K562 (cell line): ENCODE measurements at regions not wholly inside any gene's neighbourhood (a gene's known extent, or its start where the extent isn't known, plus 50 kb on each side); places are given as distances from the start of the nearest gene placed in this dataset.

Experiments used
- ATAC-seq: fragments of 200-7000 bp; cut with Tn5 transposase; 3 replicates; pipeline ENCODE4 v1.9.1; 2020; ENCODE audit warnings: moderate library complexity
- BruUV-seq: library from RNA; stranded (reverse); fragments of 400-500 nt; replicated peaks from 2 replicates; lab custom pipeline; 2021; lab: Mats Ljungman, UMichigan
- CTCF ChIA-PET: fragments of 300-600 bp; formaldehyde crosslinking; extraction: SDS; loops from one replicate; lab custom pipeline; 2021; ENCODE audit warnings: low intra/inter-chr PET ratio; lab: Yijun Ruan, JAX
- POLR2A ChIA-PET: fragments of 300-600, 350-650 bp; sonication (Branson Sonifier 250); formaldehyde crosslinking; extraction: SDS; loops from one replicate; lab custom pipeline; 2021; ENCODE audit warnings: antibody characterized with exemption, inconsistent platforms; lab: Yijun Ruan, JAX
- DNase-seq, 4 experiments: peaks; one replicate each; pipeline versions ENCODE4 v3.0.0 to v3.0.0-alpha.2; 2011 to 2018; ENCODE audit warnings: low spot score in 3 of 4, mixed read lengths in 3 of 4; ENCODE audit errors: extremely low read depth in 1 of 4
- FAIRE-seq: peaks from 2 replicates; lab custom pipeline; 2011; peaks lifted over from hg19 to GRCh38; lab: Jason Lieb, UNC
- H2AFZ ChIP-seq: 2 replicates; pipeline ENCODE4 v1.6.0; 2011; ENCODE audit warnings: low read depth, low read length, control low read depth, inconsistent platforms
- H3K27ac ChIP-seq: fragments of 200-600 bp; 3 replicates; pipeline ENCODE4 v1.8.0; 2011; ENCODE audit warnings: low read depth, mild to moderate bottlenecking, control low read depth, inconsistent platforms, low read length, moderate library complexity, mixed read lengths; ENCODE audit errors: extremely low read depth
- H3K27me3 ChIP-seq, 2 experiments: fragments of 300-600 bp in 1 of 2; 2 replicates in 1 of 2; 3 replicates in 1 of 2; pipeline versions ENCODE4 v1.6.0 to v1.8.0; 2011; ENCODE audit warnings: inconsistent platforms in 2 of 2, low read length in 2 of 2, mild to moderate bottlenecking in 1 of 2, mixed read lengths in 1 of 2, moderate library complexity in 1 of 2; ENCODE audit not compliant: control insufficient read depth in 2 of 2, insufficient read depth in 2 of 2
- H3K36me3 ChIP-seq: fragments of 300-600 bp; 3 replicates; pipeline ENCODE4 v1.8.0; 2011; ENCODE audit warnings: mild to moderate bottlenecking, low read length, inconsistent platforms; ENCODE audit not compliant: control insufficient read depth, insufficient read depth
- H3K4me1 ChIP-seq, 2 experiments: fragments of 200-600 bp in 1 of 2; replicated peaks in 1 of 2; 2 replicates in 1 of 2; 3 replicates in 1 of 2; pipeline versions ENCODE4 v1.5.1 to v1.8.0; 2011; ENCODE audit warnings: inconsistent platforms in 2 of 2, low read length in 2 of 2, mild to moderate bottlenecking in 1 of 2, mixed read lengths in 1 of 2, moderate library complexity in 1 of 2; ENCODE audit not compliant: control insufficient read depth in 2 of 2, insufficient read depth in 2 of 2
- H3K4me2 ChIP-seq: 2 replicates; pipeline ENCODE4 v1.6.1; 2011; ENCODE audit warnings: low read length, control low read depth, inconsistent platforms, mixed read lengths; ENCODE audit not compliant: insufficient read depth
- H3K4me3 ChIP-seq: fragments of 200-600 bp; sonication (generic), shearing (Covaris generic); 2 replicates; pipeline ENCODE4 v1.5.1; 2016; ENCODE audit warnings: control low read depth, inconsistent platforms
- H3K79me2 ChIP-seq: fragments of 200-600 bp; 3 replicates; pipeline ENCODE4 v1.8.0; 2011; ENCODE audit warnings: low read length, inconsistent platforms; ENCODE audit not compliant: control insufficient read depth, insufficient read depth
- H3K9ac ChIP-seq, 2 experiments: 2 replicates each; pipeline versions ENCODE4 v1.6.0 to v1.6.1; 2011; ENCODE audit warnings: low read depth in 2 of 2, low read length in 2 of 2, control low read depth in 1 of 2, inconsistent platforms in 1 of 2, mild to moderate bottlenecking in 1 of 2, mixed read lengths in 1 of 2; ENCODE audit not compliant: insufficient read depth in 1 of 2
- H3K9me1 ChIP-seq: one replicate; pipeline ENCODE4 v1.6.0; 2011; ENCODE audit warnings: inconsistent platforms, mild to moderate bottlenecking, low read length, moderate library complexity; ENCODE audit not compliant: control insufficient read depth, insufficient read depth
- H3K9me3 ChIP-seq: replicated peaks from 2 replicates; pipeline ENCODE4 v1.5.1; 2011; ENCODE audit warnings: low read depth, low read length, inconsistent platforms; ENCODE audit not compliant: control insufficient read depth, insufficient read depth
- H4K20me1 ChIP-seq: replicated peaks from 2 replicates; pipeline ENCODE4 v1.6.1; 2011; ENCODE audit warnings: low read length, inconsistent platforms, mixed read lengths; ENCODE audit not compliant: control insufficient read depth, insufficient read depth
- FIP1L1 ChIP-seq: fragments of 200-400 bp; formaldehyde crosslinking; IDR thresholded peaks from 2 replicates; pipeline ENCODE4 v1.6.1; 2018; ENCODE audit warnings: mild to moderate bottlenecking, low read depth, low read length; ENCODE audit not compliant: poor library complexity, severe bottlenecking
- HMG20A ChIP-seq: fragments of 450-650 bp; formaldehyde crosslinking; conservative IDR thresholded peaks from 2 replicates; pipeline ENCODE4 v1.4.0; 2020; ENCODE audit warnings: mild to moderate bottlenecking, mixed read lengths
- MTA3 ChIP-seq: fragments of 450-650 bp; formaldehyde crosslinking; IDR thresholded peaks from 2 replicates; pipeline ENCODE4 v1.6.1; 2017; ENCODE audit warnings: mild to moderate bottlenecking, borderline replicate concordance
- NFXL1 ChIP-seq: fragments of 450-650 bp; formaldehyde crosslinking; IDR thresholded peaks from 2 replicates; pipeline ENCODE4 v1.4.0; 2021; ENCODE audit warnings: mild to moderate bottlenecking
- OTX1 ChIP-seq: fragments of 450-650 bp; formaldehyde crosslinking; IDR thresholded peaks from 2 replicates; pipeline ENCODE4 v1.4.0; 2022; ENCODE audit warnings: mild to moderate bottlenecking
- PHF8 ChIP-seq: fragments of 200-600 bp; sonication (generic); IDR thresholded peaks from 2 replicates; pipeline ENCODE4 v1.6.1; 2012; ENCODE audit warnings: mixed run types, mild to moderate bottlenecking, inconsistent platforms, low read length, moderate library complexity, borderline replicate concordance
- POLR2A ChIP-seq: fragments of 450-650 bp; conservative IDR thresholded peaks from 2 replicates; pipeline ENCODE4 v1.6.1; 2016
- SAFB ChIP-seq: fragments of 200-400 bp; formaldehyde crosslinking; IDR thresholded peaks from 2 replicates; pipeline ENCODE4 v1.6.1; 2017; ENCODE audit warnings: low read depth, low read length, borderline replicate concordance
- SP1 ChIP-seq: sonication (generic); formaldehyde crosslinking; IDR thresholded peaks from 2 replicates; pipeline ENCODE4 v1.8.1; 2022; ENCODE audit warnings: mild to moderate bottlenecking, missing genetic modification reagents
- ZNF263 ChIP-seq: sonication (generic); formaldehyde crosslinking; IDR thresholded peaks from 2 replicates; pipeline ENCODE4 v1.8.0; 2022; ENCODE audit warnings: mild to moderate bottlenecking, missing genetic modification reagents, borderline replicate concordance
- WGBS: fragments of 100-300 bp; shearing (Covaris generic); methylation state at CpG from one replicate; pipeline ENCODE4 v1.1.6; 2016; ENCODE audit warnings: low coverage, mixed read lengths; ENCODE audit not compliant: insufficient coverage; ENCODE audit errors: missing lambda C conversion rate; 5-methylcytosine and 5-hydroxymethylcytosine counted together
- in situ Hi-C: fragments of 300-500 bp; cut with MboI; formaldehyde crosslinking; loops from 4 replicates; pipeline ENCODE4 v1.15.0; 2018; ENCODE audit warnings: inconsistent platforms, mixed read lengths
- intact Hi-C: fragments of 100-400 bp; cut with micrococcal nuclease; formaldehyde crosslinking; loops from 2 replicates; pipeline ENCODE4 v1.14.2; 2022
- TF ChIP-seq, protein P1 (sequence below): sonication (generic); formaldehyde crosslinking; IDR thresholded peaks from 2 replicates; pipeline ENCODE4 v1.8.1; 2023; ENCODE audit warnings: mild to moderate bottlenecking, missing genetic modification reagents
- TF ChIP-seq, protein P2 (sequence below), 2 experiments: IDR thresholded peaks; 2 replicates each; pipeline ENCODE4 v1.6.1; 2012; ENCODE audit warnings: improper control_type of control experiment in 2 of 2, low read depth in 2 of 2, low read length in 2 of 2, borderline replicate concordance in 1 of 2

GRCh38 chr5:167767795-167768194, 523.6 kb upstream of the WWC1 start:
- no peak for ATAC-seq
- Histone ChIP-seq H3K4me2 (no peak overlapping the region), H3K9ac (no peak overlapping the region), H4K20me1 (no peaks in the 10 kb centered on the region), H3K27ac (no peak overlapping the region), H2AFZ (no peak overlapping the region), H3K27me3 (no peaks in the 10 kb centered on the region), H3K4me3 (no peak overlapping the region), H3K9me3 (no peaks in the 10 kb centered on the region), H3K9me1 (no peaks in the 10 kb centered on the region), H3K4me1 (no peaks in the 10 kb centered on the region), H3K79me2 (no peaks in the 10 kb centered on the region), H3K36me3 (no peaks in the 10 kb centered on the region)
- ChIA-PET POLR2A (no interaction called here), CTCF (no interaction called here)
- in situ Hi-C loops (no loop called here), intact Hi-C loops (no loop called here)
- FAIRE-seq = no peak
- BruUV-seq = no TSS peak
- no peak for DNase-seq
- 5% methylated on average over 4 of the region's 4 CpGs for WGBS
- TF ChIP-seq SAFB (no peak), HMG20A (CRISPR knock-in tag) (no peak), SP1 (no peak), POLR2A (no peak), NFXL1 (CRISPR knock-in tag) (no peak), ZNF263 (CRISPR knock-in tag) (no peak), PHF8 (no peak), FIP1L1 (no peak), MTA3 (no peak), OTX1 (CRISPR knock-in tag) (no peak)
- TF ChIP-seq, protein P1, sequence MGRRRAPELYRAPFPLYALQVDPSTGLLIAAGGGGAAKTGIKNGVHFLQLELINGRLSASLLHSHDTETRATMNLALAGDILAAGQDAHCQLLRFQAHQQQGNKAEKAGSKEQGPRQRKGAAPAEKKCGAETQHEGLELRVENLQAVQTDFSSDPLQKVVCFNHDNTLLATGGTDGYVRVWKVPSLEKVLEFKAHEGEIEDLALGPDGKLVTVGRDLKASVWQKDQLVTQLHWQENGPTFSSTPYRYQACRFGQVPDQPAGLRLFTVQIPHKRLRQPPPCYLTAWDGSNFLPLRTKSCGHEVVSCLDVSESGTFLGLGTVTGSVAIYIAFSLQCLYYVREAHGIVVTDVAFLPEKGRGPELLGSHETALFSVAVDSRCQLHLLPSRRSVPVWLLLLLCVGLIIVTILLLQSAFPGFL (CRISPR knock-in tag) = no peak
- TF ChIP-seq, protein P2, sequence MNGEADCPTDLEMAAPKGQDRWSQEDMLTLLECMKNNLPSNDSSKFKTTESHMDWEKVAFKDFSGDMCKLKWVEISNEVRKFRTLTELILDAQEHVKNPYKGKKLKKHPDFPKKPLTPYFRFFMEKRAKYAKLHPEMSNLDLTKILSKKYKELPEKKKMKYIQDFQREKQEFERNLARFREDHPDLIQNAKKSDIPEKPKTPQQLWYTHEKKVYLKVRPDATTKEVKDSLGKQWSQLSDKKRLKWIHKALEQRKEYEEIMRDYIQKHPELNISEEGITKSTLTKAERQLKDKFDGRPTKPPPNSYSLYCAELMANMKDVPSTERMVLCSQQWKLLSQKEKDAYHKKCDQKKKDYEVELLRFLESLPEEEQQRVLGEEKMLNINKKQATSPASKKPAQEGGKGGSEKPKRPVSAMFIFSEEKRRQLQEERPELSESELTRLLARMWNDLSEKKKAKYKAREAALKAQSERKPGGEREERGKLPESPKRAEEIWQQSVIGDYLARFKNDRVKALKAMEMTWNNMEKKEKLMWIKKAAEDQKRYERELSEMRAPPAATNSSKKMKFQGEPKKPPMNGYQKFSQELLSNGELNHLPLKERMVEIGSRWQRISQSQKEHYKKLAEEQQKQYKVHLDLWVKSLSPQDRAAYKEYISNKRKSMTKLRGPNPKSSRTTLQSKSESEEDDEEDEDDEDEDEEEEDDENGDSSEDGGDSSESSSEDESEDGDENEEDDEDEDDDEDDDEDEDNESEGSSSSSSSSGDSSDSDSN (IDR thresholded peaks at IDR 0.05; ENCODE audit: borderline replicate concordance in 1 of 2, low read depth in 2 of 2, low read length in 2 of 2) = no peak
